Activated effector memory CD4-positive, alpha-beta T cell treated with anti-CD3 and anti-CD28 coated beads, Interleukin-2, amount 50 U/mL, for 16 hours (primary cell): ENCODE measurements at regions not wholly inside any gene's neighbourhood (a gene's known extent, or its start where the extent isn't known, plus 50 kb on each side); places are given as distances from the start of the nearest gene placed in this dataset.
"Not testable (repeated sequence)": the region's sequence is repeated elsewhere in the genome, so short reads cannot be mapped to it uniquely, and the experiment has no call there.

ENCODE experiments used
- DNase-seq: peaks from one replicate; pipeline ENCODE4 v3.0.0-alpha.2; 2020

DNA sequence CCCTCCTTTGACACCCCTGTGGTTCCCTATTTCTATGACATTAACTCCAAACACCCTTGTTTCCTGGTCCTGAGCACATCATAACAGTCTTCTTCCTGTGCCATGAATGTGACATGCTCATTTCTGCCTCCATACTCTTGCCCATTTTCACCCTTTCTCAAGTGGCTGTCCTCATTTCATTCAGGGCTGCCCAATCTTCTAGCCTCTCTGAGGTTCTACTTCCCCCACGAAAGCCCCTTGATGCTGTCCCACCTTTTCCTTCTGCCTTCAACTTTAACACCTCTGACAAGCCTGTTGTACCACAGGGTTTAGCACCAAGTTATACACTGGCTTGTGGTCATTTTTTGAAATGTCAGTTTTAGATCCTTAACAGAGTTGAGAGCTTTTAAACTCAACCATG, 136.2 kb upstream of the BOD1L1 start:
- no peak for DNase-seq

DNA sequence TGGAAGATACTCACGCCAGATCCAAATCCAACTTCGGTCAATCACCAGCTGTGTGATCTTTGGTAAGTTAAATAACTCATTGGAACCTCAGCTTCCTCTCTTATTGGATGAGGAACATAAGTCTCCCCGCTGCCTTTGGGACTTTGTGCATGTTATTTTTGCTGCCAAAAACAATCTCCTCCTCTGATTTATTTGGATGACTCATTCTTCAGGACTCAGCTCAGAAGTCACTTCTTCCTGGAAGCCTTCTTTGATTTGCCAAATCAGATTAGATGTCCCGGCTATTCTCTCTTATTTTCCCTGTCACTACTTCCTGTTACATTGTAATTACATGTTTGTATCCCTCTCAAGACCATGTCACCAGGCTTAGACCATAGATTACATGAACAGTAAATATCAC, 138.0 kb upstream of the BOD1L1 start:
- DNase-seq, result no peak

DNA sequence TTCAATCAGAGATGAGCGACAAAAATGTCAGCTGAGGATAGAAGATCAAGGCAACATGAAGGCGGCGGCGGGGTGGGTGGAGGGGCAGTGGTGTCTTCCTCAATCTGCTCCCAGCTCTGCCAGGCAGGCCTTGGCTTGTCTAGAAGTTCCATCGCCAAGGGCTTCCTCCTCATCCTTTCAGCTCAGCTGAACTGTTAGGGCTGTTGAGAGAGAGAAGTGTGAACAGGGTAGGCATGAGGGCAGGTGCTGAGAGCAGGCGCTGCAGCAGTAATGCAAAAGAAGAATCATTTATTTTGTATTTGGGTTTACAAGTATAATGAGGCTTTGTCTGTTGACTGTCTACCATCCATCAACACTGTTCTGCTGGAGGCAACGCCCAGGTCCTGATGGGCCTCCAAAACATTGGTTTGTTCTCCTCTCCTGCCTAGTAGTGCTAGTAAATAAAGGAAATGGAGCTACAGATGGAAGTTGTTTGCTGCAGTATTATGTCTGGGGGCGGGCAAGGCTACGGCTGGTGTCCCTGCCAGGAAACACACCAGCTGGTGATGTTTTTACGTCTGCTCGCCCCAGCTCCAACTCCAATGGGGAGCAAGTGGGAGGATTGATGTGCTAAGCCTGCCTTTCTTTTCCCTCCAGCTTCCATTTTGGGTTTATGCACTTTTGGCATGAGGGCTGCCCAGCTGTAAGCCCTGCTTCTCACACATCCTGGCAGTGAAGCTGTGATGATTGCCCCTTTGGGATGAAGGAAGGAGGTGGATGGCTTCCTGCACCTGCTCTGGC, 139.4 kb upstream of the BOD1L1 start:
- no peak for DNase-seq

DNA sequence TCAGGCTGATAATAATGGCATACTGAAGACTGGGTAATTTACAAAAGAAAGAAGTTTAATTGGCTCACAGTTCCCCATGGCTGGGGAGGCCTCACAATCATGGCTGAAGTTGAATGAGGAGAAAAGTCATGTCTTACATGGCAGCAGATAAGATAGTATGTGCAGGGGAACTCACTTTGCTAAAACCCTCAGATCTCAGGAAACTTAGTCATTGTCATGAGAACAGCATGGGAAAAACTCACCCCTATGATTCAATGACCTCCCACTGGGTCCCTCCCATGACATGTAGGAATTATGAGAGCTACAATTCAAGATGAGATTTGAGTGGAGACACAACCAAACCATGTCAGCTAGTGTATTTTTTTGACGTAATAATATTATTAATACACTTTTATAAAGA, 149.8 kb upstream of the BOD1L1 start:
- DNase-seq, result no peak

DNA sequence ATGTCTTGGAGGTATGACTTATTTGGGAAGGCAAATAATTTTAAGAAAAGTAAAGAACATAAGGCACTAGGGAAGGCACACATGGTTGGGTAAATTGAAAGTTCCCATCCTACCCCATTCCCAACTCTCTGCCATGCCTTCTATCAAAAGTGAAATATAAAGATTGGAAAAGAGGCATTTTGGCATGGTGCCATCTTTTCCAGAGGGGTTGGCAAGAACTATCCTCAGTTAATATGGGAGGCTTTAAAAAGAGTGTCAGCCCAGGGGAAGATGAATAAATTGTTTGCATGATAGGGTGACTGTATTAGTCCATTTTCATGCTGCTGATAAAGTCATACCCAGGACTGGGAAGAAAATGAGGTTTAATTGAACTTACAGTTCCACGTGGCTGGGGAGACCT, 150.8 kb upstream of the BOD1L1 start:
- DNase-seq, result no peak

DNA sequence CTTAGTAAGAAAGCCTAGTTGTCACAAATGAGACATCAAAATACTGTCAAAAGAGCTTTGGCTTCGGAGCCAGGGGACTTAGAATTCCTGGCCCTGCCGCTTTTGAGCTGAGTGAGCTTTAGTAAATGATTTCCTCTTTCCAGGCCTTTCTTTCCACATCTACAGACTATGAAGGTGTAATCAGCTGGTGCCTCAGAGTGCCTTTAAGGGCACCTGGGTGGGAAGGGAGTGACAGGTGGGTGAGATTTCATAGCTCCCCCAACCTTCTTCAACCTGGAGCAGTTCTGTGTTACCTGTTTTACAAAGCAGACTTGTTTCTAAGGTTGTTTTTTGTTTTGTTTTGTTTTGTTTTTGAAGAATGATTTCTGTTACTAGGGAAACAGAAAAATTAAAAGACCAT, 154.7 kb upstream of the BOD1L1 start:
- DNase-seq, result no peak

DNA sequence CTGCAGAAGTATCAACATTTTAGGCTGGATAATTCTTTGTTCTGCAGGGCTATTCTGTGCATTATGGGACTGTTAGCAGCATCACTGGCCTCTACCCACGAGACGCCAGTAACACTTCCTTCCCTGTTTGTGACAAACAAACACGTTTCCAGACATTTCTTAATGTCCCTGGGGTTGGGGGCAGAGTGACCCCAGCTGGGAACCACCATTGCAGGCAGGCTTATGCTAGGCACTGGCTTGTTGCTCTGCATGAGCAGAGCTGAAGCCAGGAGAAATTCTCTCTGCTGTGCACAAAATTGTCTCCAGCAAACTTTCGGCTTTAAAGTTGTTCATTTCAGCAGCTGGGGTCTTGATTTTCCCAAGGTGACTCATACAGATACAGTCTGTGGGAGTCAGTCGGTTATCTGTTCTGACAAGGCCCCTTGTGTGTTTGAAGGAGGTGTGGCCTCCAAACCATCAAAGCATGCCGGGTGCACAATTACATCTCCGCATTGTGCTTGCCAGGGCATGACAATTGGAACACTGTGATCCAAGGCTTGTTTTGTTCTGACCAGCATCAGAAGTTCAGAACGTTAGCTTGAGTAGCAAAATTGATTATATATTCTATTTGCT, 156.4 kb upstream of the BOD1L1 start:
- no peak for DNase-seq

DNA sequence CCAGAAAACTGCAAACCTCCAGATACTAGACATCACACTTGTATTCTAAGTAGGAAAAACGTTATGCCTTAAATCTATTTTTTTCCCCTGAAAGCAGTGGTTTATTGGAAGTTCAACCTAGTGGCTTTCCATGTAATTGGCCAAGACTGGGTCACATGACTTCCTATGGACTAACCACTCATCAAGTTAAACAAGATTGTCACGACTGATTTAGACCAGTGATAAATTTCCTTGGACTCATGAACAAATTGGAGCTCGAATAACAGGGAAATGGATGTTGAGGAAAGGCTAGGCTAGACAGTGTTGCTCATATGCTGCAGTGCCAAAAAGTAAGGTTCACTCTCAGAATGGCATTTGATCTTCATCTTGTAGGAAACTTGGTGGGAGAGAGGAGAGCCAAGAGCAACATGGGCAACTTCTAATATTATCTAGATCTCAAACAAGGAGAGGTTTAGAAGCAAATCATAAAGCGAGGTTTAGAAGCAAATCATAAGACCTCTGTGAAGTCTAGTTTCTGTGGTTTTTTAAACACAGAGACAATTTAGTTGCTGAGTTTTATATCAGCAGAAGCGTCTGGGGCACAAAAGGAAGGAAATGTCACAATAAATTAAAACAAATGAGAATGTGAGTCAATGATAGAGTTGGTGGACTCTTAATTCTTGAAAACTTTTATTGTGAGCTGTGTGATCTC, 165.6 kb upstream of the BOD1L1 start:
- no peak for DNase-seq

DNA sequence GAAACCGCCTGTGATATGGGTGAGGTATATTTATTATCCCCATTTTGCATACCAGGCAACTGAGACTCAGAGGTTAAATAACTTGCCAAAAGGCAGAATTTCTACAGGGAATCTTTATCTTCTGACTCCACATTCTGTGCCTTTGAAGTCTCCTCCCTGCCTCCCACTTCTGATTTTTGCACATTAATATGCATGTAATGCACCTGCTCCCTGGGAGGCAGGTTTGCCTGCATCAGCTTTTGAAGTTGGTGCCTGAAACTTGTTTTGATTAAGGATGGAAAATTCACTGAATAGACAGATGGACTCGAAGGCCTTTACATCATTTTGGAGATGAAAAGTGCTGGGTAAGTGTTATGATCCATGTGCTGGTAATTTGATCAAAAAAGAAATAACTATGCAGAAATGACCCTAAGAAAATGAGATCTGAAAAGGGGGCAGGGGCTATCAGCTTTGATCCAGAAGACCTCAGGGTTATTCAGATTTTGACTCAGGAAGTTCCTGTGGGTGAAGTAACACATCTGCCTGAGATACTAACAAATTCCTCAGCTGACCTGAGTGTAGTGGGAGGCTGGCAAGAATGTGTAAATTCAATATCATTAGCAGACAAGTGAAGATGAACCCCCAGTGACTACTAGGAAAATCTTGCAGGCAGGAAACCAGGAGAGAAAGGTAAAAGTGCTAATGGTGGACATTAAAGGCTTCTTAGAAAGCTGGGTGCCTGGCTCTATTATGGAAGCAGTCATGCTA, 167.5 kb upstream of the BOD1L1 start:
- no peak for DNase-seq

DNA sequence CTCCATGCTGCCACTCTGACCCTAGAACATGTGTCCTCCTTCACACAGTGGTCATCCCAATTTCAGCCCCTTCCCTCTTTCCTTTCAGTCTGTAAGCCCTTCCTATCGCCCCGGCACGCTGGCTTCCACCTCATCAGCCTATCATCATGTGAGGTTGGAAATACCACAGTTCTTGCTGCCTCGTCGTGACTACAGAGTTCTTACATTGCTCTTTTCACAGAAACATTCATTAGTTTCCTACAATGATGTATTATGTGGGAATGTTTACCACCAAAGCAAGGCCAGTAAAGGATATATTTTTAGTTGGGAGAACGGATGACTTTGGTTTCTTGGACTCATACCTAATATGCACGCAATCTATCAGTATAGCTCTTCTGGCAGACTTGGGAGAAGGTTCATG, 169.5 kb upstream of the BOD1L1 start:
- no peak for DNase-seq

DNA sequence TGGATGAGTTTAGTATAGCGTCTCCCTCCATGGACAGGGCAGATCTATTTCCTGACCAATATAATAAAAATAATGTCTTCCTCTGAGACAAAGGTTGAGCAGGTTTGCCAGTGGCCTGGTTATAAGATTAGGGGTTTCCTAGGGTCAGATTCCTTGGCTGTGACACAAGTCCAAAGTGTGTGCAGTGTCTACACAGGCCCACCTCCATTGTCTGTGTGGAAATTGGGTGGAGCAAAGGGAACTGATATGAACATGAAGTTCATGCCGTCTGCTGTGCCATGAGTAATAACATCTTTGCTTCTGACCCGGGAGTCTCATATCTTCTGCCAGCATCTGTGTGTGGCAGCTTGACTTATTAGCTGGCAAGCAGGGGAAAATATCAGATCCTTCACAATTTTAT, 187.7 kb upstream of the BOD1L1 start:
- no peak for DNase-seq

DNA sequence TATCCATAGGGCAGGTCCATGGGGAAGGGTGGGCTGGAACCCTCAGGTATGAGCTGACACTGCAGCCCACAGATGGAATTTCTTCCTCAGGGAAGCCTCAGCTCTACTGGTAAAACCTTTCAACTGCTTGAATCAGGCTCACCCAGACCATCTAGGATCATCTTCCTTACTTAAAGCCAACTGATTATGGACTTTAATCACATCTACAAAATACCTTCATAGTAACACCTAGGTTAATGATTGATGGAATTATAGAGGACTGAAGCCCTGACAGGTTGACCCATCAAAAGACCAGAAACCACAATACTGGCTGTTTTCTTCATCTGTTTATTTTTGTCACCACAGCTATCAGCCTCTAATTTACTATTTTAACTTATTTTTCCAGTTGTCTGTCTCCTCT, 188.9 kb upstream of the BOD1L1 start:
- no peak for DNase-seq

DNA sequence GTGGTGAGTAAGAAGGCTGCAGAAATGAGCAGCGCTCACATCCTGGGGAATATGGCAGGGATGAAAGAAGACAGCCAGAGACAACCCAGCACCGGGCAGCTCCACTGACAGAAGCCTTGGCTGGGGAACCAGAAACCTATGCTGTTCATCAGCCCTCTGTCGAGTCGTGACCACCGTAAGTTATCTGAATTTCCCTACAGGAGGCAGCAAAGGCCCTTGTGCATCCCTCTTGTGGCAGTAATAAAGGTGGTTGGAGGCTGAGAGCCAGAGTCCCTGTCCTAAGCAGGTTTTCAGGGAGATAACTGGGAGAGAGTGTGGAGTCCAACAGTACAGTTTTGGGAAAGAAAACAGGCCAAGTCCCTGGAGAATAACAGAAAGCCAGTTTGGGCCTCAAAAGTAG, 194.0 kb upstream of the BOD1L1 start:
- no peak for DNase-seq

DNA sequence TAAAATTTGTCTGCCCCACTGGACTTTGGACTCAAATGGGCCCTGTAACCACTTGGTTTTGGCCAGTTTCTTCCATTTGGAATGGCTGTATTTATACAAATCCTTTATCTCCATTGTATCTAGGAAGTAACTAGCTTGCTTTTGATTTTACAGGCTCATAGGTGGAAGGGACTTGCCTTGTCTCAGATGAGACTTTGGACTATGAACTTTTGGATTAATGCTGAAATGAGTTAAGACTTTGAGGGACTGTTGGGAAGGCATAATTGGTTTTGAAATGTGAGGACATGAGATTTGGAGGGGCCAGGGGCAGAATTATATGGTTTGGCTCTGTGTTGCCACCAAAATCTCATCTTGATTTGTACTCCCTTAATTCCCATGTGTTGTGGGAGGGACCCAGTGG, 198.3 kb upstream of the BOD1L1 start:
- DNase-seq, result not testable (repeated sequence)

DNA sequence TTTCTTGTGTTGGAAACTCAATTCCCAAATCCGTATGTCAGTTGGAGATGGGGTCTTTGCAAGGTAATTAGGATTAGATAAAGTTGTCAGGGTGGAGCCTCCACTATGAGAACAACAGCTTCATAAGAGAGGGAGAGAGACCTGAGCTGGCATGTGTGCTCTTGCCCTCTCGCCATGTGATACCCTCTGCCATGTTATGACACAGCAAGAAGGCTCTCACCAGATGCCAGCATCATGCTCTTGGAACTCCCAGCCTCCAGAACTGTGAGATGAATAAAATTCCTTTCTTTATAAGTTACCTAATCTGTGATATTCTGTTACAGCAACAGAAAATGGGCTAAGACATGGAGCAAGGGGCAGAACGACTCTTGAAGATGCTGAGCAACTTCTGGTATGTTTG, 201.9 kb upstream of the BOD1L1 start:
- DNase-seq, result no peak

DNA sequence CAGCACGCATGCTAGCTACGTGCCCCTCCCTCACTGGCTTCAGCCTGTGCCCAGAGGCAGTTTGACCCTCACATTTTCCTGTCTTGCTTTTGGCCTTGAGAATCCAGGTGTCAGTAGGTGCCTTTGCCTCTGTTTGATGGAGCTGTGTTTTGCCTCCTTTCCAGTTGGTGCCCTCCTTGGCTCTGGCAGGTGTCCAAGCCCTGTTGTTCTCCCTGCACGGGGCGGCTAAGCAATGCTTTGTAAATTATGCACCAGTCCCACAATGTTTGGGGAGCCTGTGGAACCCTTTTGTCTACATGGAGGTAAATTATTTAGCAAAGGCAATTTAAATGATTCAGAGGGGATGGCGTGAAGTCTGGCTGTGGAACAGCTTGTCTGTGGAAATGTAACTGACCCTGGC, 202.9 kb upstream of the BOD1L1 start:
- no peak for DNase-seq

DNA sequence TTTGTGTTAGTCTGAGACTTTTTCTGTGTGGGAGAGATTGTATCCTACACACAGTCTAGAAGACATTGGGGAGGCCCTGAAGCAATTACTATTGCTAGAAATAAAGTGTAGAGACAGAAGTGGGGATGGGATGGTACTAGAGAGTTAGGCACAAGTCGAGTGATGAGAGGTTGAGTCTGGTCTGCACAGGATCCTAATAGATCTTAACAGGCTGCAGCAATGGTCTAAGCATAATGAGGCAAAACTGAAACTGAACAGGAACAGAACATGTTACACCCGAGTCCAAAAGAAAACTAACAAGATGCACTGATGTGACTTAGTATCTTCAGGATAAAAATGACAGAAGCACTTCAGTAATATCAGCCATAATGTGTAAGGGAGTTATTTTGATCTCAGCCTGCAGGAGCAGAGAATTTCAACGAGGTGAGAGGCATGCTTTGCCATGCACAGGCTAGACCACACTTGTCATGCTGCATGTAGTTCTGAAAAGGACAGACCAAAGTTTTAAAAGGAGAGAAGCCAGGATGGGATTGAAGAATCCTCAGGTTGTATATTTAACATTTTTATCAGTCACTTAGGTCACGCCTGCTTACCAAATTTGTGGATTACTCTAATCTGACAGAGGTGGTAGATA, 205.8 kb upstream of the BOD1L1 start:
- DNase-seq, result no peak

DNA sequence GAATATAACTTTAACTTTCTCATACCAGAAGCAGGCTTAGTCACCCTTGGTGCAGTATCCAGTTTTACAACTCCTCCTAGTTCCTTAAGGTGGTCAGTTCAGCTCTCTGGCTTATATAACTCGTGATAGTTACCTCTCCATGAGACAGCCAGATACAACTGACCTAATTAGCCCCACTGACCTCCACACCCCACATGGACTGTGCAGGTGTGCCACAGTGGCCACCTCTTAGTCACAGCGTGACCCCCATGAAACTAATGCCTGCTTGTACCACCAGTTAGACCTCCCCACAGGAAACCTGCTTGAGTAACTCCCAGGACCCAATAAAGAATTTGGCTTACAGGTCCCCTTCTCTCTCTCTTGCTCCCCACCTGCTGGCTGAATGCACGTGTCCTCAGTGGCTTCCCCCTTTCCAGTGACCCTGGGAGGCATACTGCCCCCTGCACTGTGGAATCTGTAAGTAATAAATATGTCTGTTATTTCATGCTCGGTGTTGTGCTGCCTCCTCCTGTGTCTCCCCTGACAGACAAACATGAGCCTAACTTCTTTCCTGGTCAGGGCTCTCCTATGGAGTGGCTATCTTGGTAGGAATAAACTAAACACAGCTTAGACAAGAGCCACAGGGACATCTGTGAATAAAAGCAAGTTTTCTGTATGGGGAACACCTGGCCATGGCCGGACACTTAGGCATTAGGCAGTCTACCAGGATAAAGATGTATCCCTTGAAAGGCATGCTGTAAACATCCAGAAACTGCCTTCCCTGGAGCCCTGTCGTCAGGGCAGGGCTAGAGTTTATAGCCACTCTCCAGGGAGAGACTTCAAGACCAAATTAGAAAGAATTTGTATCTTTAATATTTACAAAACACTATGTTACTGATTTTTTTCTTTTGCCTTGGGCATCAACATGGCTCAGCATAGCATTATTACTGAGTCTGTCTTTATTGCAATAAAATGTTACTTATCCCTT, 209.7 kb upstream of the BOD1L1 start:
- no peak for DNase-seq

DNA sequence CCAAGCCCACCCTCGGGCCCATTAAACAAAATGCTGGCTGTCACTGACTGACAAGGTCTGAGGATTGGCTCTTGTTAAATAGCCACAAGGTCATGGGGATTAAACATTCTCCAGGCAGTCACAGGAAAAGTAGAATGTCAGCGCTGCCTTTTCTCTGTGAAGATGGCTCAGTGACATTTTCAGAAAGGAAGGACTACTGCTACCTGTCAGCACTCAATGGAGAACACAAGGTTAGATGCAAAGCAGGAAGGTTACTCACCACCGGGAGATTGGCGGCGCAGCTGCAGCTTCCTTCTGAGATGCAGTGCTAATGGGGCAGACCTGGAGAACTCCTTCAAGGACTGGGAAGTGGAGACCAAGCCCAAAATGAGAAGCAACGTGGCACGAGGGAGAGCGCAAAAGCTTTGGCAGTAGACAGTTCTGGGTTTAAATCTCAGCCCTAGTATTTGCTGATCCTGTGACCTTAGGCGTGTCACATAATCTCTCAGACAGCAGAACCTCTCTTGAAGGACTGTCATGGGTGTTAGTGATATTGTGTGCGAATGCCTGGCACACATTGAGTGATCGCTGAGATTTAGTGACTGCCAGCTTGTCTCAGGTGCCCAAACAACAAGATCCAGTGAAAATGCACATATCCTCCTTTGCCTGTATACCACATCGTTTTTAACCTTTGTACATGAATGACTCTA, 213.1 kb upstream of the BOD1L1 start:
- DNase-seq, result no peak

DNA sequence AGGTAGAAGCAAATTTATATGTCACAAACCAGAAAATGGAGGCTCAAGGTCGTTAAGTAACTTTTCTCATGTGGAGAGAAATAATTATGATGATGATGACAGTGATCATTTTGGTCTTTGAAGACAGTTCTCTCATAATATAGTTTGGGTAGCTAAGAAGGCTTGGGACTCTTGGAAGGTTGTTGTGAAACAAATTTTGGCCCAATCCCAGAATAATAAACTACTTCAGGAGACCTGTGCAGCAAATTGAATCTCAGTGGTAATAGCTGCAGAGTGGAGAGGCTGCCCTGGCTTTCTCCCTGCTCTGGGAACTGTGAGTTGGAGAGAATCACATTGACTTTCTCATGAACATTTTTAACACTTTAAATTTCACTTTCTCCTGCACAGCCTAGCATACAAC, 217.2 kb upstream of the BOD1L1 start:
- DNase-seq, result no peak

DNA sequence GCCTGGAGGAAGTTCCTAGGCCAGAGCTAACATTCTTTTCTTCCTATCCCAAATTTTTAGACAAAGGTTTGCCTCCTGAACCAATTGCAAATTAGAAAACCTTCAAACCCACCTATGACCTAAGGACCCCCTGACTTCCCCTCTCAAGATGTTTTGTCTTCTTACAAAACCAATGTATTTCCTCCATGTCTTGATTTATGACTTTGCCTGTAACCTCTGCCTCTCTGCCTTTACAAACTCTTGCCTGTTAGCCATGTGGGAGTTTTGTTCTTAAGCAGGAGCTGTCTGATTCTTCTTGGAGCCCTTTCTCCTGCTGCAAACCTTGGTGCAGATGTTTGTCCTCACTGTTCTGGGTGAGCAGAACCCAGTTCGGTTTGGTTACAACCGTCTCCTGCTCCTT, 222.3 kb upstream of the BOD1L1 start:
- no peak for DNase-seq
